Mesodermal cell (in vitro differentiated cells): ENCODE measurements at regions not wholly inside any gene's neighbourhood (a gene's known extent, or its start where the extent isn't known, plus 50 kb on each side); places are given as distances from the start of the nearest gene placed in this dataset.
"Not testable (repeated sequence)": the region's sequence is repeated elsewhere in the genome, so short reads cannot be mapped to it uniquely, and the experiment has no call there.

Experiments used
- H3K27ac ChIP-seq: 2 replicates; pipeline ENCODE4 v1.7.0; 2013; ENCODE audit warnings: mild to moderate bottlenecking, low read depth, low read length, moderate library complexity; ENCODE audit not compliant: severe bottlenecking
- H3K36me3 ChIP-seq: 2 replicates; pipeline ENCODE4 v1.7.1; 2013; ENCODE audit warnings: mild to moderate bottlenecking, low read length, moderate library complexity; ENCODE audit not compliant: control insufficient read depth, insufficient read depth
- H3K4me1 ChIP-seq: one replicate; pipeline ENCODE4 v1.7.1; 2013; ENCODE audit warnings: mild to moderate bottlenecking, low read length; ENCODE audit not compliant: insufficient read depth, control insufficient read depth, poor library complexity, severe bottlenecking
- H3K4me3 ChIP-seq: 2 replicates; pipeline ENCODE4 v1.7.0; 2013; ENCODE audit warnings: low read length, control low read depth, mild to moderate bottlenecking; ENCODE audit not compliant: insufficient read depth, poor library complexity, severe bottlenecking; ENCODE audit errors: extremely low read depth
- H3K9me3 ChIP-seq: 2 replicates; pipeline ENCODE4 v1.7.1; 2013; ENCODE audit warnings: mild to moderate bottlenecking, low read length, moderate library complexity; ENCODE audit not compliant: control insufficient read depth
- WGBS, 2 experiments: methylation state at CpG; one replicate each; pipeline ENCODE4 v1.1.5; 2013; ENCODE audit warnings: missing lambda C conversion rate in 2 of 2; ENCODE audit not compliant: insufficient coverage in 2 of 2; 5-methylcytosine and 5-hydroxymethylcytosine counted together

DNA sequence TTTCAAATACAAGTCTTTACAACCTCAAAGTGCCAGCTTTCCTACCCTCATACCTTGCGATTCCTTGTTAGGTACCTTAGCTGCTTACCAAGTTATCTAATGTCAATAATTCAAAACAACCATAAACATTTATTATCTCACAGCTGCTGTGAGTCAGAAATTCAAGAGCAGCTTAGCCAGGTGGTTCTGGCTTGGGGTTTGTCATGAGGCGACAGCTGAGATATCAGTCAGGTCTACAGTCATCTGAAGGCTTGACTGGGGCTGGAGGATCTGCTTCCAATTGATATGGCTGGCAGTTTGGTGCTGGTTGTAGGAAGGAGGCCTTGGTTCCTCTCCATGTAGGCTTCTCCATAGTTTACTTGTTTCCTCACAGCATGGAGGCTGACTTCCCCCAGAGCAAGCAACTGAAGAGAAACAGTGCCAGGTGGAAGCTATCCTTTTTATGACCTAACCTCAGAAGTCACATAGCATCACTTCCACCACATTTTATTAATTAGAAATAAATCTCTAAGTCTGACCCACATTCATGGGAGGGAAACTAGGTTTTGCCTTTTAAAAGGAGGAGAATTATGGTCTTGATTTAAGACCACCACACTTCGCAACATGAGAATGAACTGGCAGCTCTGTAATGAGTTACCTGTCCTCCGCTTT, 103.3 kb upstream of the FGGY start:
- no peak overlapping the region for H3K4me3 ChIP-seq
- WGBS, 2 experiments, result 64 to 75% methylated on average over 3 to 4 of the region's 4 CpGs
- no peaks in the 10 kb centered on the region for H3K4me1 ChIP-seq
- no peaks in the 10 kb centered on the region for H3K36me3 ChIP-seq
- no peak overlapping the region for H3K27ac ChIP-seq
- H3K9me3 ChIP-seq, result peaks cover 13% of the 10 kb centered on the region

DNA sequence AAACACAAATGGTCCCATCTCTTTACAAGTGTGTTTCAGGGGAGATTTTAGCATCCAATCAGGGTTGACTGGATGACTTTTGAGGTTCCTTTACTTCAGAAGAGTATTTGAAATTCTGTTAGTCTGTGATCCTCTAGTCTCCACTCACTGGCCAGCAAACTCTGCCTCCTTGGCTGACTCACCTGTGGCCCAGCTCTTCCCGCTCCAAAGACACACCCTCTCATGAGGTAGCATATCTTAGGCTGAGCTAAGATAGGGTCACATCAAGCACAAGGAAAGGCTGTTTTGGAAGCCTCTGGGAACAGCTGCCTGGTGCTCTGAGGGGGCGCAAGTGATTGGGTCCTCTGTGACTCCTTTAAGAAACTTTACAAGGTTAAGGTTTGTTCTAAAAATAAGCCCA, 102.3 kb upstream of the FGGY start:
- Histone ChIP-seq H3K4me1 (no peaks in the 10 kb centered on the region), H3K36me3 (no peaks in the 10 kb centered on the region), H3K9me3 (peaks cover 13% of the 10 kb centered on the region), H3K4me3 (no peak overlapping the region), H3K27ac (no peak overlapping the region)
- 100% methylated on average over 2 of the region's 2 CpGs; no CpG with 5 or more reads in 1 of the 2 experiments for WGBS, 2 experiments

GRCh38 chr1:59195151-59195550, 101.7 kb upstream of the FGGY start:
- no peaks in the 10 kb centered on the region for H3K36me3 ChIP-seq
- no peak overlapping the region for H3K27ac ChIP-seq
- no CpG with 5 or more reads among the region's 1 CpG for WGBS, 2 experiments
- no peaks in the 10 kb centered on the region for H3K4me1 ChIP-seq
- H3K9me3 ChIP-seq, result peaks cover 8% of the 10 kb centered on the region
- no peak overlapping the region for H3K4me3 ChIP-seq

- 82 to 100% methylated on average over 3 to 4 of the region's 4 CpGs for WGBS, 2 experiments
Measured at GRCh38 chr1:59198564-59198963, 98.3 kb upstream of the FGGY start.

DNA sequence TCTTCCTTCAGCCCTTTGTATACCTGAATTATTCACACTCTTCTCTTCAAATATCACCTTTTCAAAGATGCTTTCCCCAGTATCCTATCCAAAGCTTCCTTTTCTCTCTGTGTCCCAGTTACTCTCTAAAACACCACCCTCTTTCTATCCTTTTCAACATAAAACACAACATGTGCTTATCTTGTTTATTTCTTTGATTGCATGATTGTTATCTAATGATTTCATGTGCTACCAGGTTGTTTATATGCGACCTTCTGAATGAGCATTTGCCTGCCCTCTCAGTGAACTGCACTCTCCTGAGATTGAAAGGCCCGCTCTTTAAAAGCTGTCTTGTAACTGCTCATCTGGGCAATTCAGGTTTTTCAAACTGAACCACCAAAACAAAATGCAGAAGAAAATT, 97.7 kb upstream of the FGGY start:
- 100% methylated on average over 1 of the region's 2 CpGs for WGBS, 2 experiments
- Histone ChIP-seq H3K27ac (no peak overlapping the region), H3K36me3 (no peaks in the 10 kb centered on the region), H3K9me3 (no peaks in the 10 kb centered on the region), H3K4me3 (no peak overlapping the region), H3K4me1 (no peaks in the 10 kb centered on the region)

More at GRCh38 chr1:59198564-59198963, 98.3 kb upstream of the FGGY start:
- H3K27ac ChIP-seq, result no peak overlapping the region
- H3K4me3 ChIP-seq, result no peak overlapping the region
- no peaks in the 10 kb centered on the region for H3K4me1 ChIP-seq
- H3K9me3 ChIP-seq, result no peaks in the 10 kb centered on the region
- no peaks in the 10 kb centered on the region for H3K36me3 ChIP-seq

- no peak overlapping the region for H3K4me3 ChIP-seq
- 85 to 97% methylated on average over 2 to 3 of the region's 4 CpGs for WGBS, 2 experiments
- peaks cover 3% of the 10 kb centered on the region for H3K9me3 ChIP-seq
- H3K27ac ChIP-seq, result no peak overlapping the region
- no peaks in the 10 kb centered on the region for H3K4me1 ChIP-seq
- no peaks in the 10 kb centered on the region for H3K36me3 ChIP-seq
Measured at GRCh38 chr1:59199719-59200376, 97.0 kb upstream of the FGGY start.

DNA sequence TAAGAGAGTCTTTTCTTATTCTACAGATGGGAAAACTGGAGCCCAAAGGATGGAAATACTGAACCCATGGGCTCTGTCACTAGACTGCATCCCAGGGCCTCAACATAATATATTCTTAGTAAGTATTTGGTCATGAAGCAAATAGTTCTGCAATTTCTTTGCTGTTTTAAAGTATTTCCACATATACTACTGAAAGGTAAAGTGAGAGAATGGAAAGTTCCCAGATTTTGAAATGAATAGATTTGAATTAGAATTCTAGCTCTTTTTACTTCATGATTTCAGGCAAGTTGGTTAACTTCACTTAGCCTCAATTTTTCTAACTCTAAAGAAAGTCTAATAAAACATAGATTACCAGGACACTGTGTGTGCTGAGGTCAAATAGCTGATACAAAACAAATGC, 95.6 kb upstream of the FGGY start:
- Histone ChIP-seq H3K27ac (no peak overlapping the region), H3K4me3 (no peak overlapping the region), H3K4me1 (peaks cover 3% of the 10 kb centered on the region), H3K9me3 (peaks cover 11% of the 10 kb centered on the region), H3K36me3 (no peaks in the 10 kb centered on the region)

- no CpG with 5 or more reads among the region's 1 CpG for WGBS, 2 experiments
- Histone ChIP-seq H3K9me3 (peaks cover 14% of the 10 kb centered on the region), H3K4me3 (no peak overlapping the region)
Measured at GRCh38 chr1:59202455-59202854, 94.4 kb upstream of the FGGY start.

DNA sequence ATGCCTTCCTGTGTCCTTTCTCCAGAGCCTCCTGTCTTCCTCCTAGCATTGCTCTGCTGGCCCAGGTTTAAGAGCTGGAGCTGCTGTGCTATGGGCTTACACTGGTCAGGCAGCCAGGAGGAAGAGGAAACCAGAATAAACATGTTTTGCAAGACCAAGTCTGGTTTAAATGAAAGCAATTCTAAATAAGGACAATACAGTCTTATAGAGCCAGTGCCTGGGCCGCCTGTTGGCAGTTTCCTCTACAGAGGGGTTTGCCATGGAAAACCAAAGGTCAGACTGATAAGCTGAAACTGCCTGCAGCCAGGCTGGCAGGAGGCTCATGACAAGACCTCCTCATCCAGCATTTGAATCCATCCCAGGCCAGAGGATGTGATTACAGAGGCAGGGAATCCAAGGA, 92.9 kb upstream of the FGGY start:
- H3K27ac ChIP-seq, result no peak overlapping the region
- 67 to 100% methylated on average over 1 of the region's 1 CpG for WGBS, 2 experiments
- H3K4me3 ChIP-seq, result no peak overlapping the region
- peaks cover 6% of the 10 kb centered on the region for H3K4me1 ChIP-seq
- no peaks in the 10 kb centered on the region for H3K36me3 ChIP-seq
- H3K9me3 ChIP-seq, result peaks cover 14% of the 10 kb centered on the region

More at GRCh38 chr1:59202455-59202854, 94.4 kb upstream of the FGGY start:
- H3K36me3 ChIP-seq, result no peaks in the 10 kb centered on the region
- no peak overlapping the region for H3K27ac ChIP-seq
- H3K4me1 ChIP-seq, result peaks cover 6% of the 10 kb centered on the region

- H3K4me3 ChIP-seq, H3K4me1 ChIP-seq, H3K27ac ChIP-seq, H3K36me3 ChIP-seq: not testable (repeated sequence)
- peaks cover 14% of the 10 kb centered on the region for H3K9me3 ChIP-seq
- 33 to 42% methylated on average over 1 to 3 of the region's 4 CpGs for WGBS, 2 experiments
Measured at GRCh38 chr1:59206616-59207015, 90.3 kb upstream of the FGGY start.

- H3K36me3 ChIP-seq, H3K9me3 ChIP-seq, H3K4me3 ChIP-seq, H3K4me1 ChIP-seq, H3K27ac ChIP-seq: not testable (repeated sequence)
- 100% methylated on average over 1 of the region's 3 CpGs; no CpG with 5 or more reads in 1 of the 2 experiments for WGBS, 2 experiments
Measured at GRCh38 chr1:59210430-59210829, 86.5 kb upstream of the FGGY start.
